Right lobe of liver (tissue), 4 donors: ENCODE measurements at regions not wholly inside any gene's neighbourhood (a gene's known extent, or its start where the extent isn't known, plus 50 kb on each side); places are given as distances from the start of the nearest gene placed in this dataset.

Source experiments
- CTCF ChIP-seq, 4 donors: fragments of 200-600 bp in 3 of 4; fragments of 450-650 bp in 1 of 4; IDR thresholded peaks; one replicate each; pipeline versions ENCODE4 v1.5.1 to v1.8.0; 2016 to 2022; ENCODE audit warnings: antibody characterized with exemption in 4 of 4, mild to moderate bottlenecking in 2 of 4
- POLR2A ChIP-seq: fragments of 450-650 bp; IDR thresholded peaks from one replicate; pipeline ENCODE4 v1.6.1; 2017; ENCODE audit warnings: antibody characterized with exemption, mild to moderate bottlenecking
- donor health status: DM: no; HTN: no; CAD: no.
- donor health status: DM: no; HTN: no; CAD: no.
- donor health status: DM: no; HTN: yes; CAD: no.

DNA sequence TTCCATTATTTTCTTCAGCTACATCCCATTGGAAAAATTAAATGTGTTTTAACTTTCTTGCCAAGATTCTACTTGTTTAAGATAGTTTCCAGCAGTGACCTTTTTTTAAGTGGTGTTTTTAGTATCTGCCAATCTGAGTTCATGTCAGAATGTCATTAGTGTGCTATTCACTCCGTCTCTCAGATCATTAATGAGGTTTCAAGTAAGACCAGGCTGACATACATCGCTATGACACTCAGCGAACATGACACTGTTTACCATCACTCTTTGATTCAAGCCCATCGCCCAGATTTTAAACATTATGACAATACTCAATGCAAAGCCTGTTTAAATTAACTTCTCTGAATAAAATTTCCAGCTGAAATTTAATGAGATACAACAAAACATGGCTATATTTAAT lies 272.0 kb upstream of the KYNU start:
- no peak for TF ChIP-seq CTCF (IDR thresholded peaks at IDR 0.05)
- TF ChIP-seq POLR2A: no peak
